Stimulated activated CD4-positive, alpha-beta T cell treated with anti-CD3 and anti-CD28 coated beads, Interleukin-15, amount 100 ng/mL, for 1 hour (primary cell): ENCODE measurements at regions not wholly inside any gene's neighbourhood (a gene's known extent, or its start where the extent isn't known, plus 50 kb on each side); places are given as distances from the start of the nearest gene placed in this dataset.

ENCODE experiments used
- DNase-seq, 2 donors: peaks; one replicate each; pipeline ENCODE4 v3.0.0-alpha.2; 2020; ENCODE audit warnings: low read depth in 1 of 2, low spot score in 1 of 2

- DNase-seq = no peak
These were observed 240.1 kb downstream of the CASP12 start for GRCh38 chr11:104658177-104658576.

- DNase-seq = no peak
These were observed 241.2 kb downstream of the CASP12 start for GRCh38 chr11:104657083-104657482.

DNA sequence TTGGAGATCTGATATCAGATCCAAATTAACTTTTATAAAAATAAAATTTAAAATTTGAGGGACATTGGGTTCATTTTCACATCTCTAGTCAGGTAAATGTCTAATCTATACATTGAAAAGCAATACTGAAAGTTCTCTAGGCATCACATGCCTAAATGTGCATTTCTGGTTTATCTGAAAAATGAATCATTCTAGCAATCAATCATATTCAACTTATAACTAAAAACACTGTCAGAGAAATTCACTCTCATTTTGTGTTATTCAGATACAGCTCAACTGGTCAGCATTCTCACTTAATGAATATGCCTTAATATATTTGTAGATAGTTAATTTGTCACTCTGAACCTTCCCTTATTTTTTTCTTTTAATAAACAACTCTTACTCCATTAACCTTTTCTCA is 243.2 kb downstream of the CASP12 start:
- DNase-seq = no peak

- DNase-seq = no peak
These were observed 244.0 kb downstream of the CASP12 start for GRCh38 chr11:104654181-104654813.

DNA sequence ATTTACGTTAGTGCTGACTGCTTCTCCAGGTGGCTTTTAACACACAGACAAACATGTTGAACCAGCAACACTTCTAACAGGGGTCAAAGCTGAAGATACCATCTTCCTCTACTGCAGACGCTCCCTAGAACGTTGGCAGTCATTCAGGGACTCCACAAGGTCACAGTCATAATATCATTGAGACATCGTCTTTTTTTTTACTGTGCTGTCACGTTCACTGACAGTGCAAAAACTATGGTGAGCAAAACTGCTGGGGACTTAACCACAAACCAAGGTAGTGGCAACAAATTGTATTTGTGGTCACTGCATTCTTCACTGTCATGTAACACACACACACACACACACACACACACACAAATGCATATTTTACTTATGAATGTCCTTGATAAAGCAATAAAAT is 244.9 kb downstream of the CASP12 start:
- DNase-seq = no peak

DNA sequence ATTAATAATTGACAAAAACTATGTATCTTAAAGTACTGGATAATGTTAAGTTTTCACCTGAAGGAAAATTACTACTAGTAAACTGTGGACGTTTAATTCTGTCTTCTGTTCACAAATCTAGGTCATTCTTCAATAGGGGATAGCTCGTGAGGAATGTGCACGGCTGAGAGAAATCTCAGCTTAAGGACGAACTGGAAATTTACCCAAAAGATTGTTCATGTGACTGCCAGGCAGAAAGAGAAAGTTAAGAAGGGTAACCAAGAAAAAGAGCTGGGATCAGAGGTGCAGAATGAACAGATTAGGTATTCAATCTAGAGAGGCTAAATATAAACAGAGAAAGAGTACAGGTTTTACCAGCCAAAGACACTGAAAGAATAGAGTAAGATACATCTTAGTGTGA is 245.3 kb downstream of the CASP12 start:
- no peak for DNase-seq

GRCh38 chr11:104650234-104650633 is 248.0 kb downstream of the CASP12 start:
- no peak for DNase-seq

DNA sequence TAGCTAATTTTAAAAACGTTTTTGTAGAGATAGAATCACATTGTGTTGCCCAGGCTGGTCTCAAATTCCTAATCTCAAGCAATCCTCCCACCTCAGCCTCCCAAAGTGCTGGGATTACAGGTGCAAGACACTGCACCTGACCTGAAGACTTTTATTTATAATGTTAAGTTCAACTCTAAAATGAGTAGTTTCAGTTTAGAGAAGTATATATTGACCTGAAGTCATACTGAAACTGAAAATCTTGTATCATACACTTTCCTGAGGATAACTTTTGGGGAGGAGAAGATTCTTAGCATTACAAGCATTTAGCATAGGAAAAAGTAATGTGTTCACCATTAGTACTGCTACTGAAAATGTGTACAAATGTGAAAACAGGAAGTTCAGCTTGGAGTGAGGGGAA is 249.3 kb downstream of the CASP12 start:
- no peak for DNase-seq

GRCh38 chr11:104645261-104646222 is 252.7 kb downstream of the CASP12 start:
- no peak for DNase-seq

DNA sequence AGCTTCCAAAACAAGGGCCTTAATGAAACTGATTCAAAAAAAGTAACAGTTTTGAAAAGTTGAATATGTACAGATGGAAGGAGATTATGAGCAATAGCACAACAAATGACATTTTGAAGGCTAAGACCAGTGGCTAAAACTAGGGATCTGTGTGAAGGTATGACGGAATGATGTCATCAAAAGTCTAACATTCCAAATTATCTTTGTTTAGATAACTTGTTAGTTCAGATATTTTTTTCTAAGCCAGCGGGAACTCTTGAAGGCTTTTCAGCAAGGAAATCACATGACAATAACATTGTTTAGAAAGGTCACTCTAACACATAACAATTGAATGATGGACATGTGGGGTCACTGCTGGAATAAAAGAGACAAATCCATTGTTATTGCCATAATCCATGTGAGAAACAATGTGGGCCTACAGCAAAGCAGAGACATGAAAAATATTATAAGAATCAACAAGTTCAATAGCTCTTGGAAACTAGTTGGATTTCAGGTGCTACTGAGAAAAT is 260.5 kb downstream of the CASP12 start:
- no peak for DNase-seq

DNA sequence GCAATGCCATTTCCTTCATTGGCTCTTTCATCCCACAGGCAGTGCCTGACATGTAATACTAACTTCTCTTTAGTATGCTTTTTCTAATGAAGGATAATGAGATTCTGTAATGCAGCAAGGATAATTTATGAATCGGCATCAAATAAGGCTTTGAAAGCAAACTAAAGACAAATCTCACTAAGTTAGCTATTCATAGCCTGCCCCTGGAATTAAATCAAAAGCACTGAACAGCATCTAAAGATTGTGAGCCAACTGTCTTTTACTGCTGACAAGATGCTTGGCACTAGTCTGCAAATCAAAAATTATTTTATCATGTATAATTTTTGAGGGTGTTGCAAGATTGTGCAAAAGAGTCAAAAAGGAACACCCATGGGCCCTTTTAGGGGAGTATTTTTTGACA is 265.0 kb downstream of the CASP12 start:
- no peak for DNase-seq

GRCh38 chr11:104630352-104630751 is 267.9 kb downstream of the CASP12 start:
- no peak for DNase-seq

DNA sequence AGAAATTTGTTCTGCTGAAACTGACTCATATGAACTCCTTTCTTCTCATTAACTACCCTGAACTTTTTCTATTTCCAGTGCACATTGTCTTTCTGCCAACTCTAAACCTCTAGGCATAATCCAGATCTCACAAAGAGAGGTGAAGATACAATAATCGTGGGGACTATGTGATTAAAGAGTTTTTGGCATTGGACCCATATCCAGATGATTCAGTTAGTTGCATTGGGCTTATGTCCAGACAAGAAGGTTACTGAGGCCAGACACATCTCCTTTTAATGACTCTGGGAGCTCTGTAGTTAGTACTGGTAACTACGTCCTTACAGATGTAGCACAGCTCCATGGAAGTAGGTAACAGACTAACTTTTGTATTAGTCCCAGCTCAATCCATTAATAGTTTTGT is 273.0 kb downstream of the CASP12 start:
- DNase-seq = no peak

- DNase-seq = no peak
These were observed 274.2 kb downstream of the CASP12 start for GRCh38 chr11:104624021-104624420.

DNA sequence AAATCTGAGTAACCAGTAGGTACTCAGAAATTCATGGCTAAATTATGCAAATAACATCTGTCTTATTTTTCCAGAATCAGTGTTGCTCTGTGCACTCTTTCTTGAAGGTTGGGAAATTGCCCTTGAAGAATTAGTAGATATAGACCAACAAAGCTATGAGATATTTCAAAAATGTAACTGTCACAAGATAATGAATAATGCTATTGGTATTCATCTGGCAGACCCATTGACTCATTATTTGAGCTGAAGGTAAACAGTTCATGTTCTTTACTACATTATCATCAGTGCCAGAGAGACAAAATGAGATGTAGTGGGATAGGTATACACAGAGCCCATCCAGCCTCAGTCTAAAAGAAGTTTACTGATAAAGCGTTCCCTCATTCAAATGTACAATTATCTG is 274.7 kb downstream of the CASP12 start:
- DNase-seq = no peak

DNA sequence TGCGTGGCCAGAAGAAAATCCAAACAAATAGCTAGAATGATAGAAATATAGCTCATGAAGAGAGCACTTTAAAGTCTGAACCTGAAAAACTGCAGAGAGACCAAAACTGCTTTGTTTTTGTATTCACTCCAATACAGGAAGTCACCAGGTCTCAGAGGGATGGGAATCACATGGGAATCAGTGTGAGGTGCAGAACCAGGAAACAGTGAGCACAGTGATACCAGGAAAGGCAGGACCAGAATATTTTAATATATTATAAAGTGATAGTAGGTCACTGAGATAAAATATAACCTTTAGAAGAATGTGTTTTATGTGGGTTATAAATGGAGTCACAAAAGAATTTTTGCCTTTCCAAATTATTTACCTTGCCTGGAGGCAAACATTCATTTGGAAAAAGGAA is 277.3 kb downstream of the CASP12 start:
- no peak for DNase-seq

DNA sequence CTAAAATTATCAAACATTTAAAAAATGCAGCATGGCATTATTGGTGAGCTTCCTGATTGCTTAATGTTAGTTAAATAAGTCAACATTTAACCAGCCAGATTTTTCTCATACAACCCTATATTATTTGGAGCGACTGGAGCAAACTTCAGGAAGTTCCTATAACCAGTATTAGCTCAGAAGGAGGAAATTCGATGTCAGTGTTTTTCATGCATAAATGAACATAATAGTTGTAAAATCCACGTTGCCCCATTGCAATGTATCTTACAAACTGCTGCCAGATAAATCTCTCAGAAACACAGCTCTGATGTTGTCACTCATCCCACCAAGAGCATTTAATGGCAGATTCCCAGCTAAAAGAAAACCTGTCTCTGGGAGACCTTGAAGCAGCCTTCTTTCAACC is 278.5 kb downstream of the CASP12 start:
- DNase-seq = no peak

DNA sequence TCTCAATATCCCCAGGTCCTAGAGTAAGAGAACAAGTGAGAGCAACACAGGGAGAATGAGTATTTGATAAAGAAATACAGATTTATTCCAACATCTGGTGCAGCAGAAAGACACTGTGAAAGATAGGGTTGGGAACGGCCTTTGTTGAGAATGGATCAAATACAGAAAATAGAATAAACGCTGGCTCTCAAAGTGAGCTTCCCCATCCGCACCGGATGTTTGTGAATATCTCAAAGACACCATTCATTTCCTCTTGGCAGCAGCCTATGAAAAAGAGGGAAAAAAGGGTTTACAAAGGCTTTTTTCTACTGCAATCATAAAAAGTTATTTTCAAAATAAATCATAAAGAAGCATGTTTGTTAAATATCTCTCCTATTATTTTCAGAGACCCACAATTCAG is 279.3 kb downstream of the CASP12 start:
- DNase-seq = no peak

DNA sequence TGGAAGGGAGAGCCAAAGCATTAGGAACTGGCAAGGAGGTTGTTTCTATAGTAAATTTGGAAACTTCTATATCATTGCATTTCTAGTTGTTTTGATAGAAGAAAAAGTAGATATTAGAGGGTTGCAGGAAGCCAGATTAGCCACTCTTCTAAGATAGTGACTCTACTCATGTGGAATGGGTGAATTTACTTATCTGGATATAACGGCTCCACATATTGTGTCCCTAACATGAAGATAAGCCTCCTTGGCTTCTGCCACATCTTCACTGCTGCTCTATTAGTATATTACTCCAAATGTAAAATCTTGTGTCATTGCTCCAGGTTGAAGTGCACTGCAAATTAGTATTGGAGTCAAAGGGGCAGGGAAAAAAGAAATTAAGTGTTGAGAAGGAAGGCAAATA is 283.3 kb downstream of the CASP12 start:
- DNase-seq = no peak

- DNase-seq = no peak
These were observed 284.1 kb downstream of the CASP12 start for GRCh38 chr11:104614117-104614680.

DNA sequence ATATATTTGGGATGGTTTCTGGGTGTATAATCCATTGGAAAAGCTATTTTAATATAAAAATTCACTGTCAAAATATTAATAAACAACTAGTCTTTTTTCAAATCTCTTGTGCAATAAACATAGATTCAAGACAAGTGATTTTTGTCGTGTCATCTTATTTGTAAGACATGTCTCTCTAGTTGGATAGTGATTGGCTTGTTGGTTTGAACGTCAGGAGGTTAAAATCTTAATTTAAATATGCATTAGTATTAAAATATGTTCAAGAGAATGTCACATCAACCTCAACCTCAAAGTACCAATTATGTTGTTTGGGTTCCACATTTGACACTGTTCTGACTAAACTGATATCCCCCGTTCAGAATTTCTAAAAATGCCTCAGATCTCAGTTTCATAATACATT is 287.6 kb downstream of the CASP12 start:
- no peak for DNase-seq
